ENCODE measurements at regions not wholly inside any gene's neighbourhood (a gene's known extent, or its start where the extent isn't known, plus 50 kb on each side); places are given as distances from the start of the nearest gene placed in this dataset.

DNA sequence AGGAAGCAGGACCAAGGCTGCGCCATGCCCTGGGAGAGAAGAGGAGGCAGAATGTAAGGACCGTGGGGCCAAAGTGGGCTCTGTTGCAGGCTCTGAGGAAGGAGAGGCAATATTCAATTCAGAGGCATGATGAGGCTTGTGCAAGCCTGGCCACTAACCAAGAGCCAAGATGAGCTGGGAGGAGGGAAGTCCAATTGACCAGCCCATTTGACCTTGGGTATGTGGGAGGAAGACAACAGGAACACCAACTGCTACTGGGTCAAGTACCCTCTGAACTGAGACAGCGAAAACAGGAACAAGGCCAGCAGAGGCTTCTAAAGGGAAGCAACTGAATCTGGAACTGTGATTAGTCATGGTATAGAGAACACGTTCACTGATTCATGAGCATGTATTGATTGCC lies 779.6 kb downstream of the MAFB start:
- no peak for TF ChIP-seq CTCF (conservative IDR thresholded peaks at IDR 0.05; ENCODE audit: low read length)
- no peak for TF ChIP-seq EZH2phosphoT487 (IDR thresholded peaks at IDR 0.05; ENCODE audit: borderline replicate concordance)
- no peaks in the 10 kb centered on the region for H3K9me2 ChIP-seq (replicated peaks; ENCODE audit: low read depth, low read length)
- no peak overlapping the region for H3K9ac ChIP-seq (ENCODE audit: low read depth, low read length, poor library complexity, severe bottlenecking)
- H3K79me2 ChIP-seq (ENCODE audit: insufficient read depth, low read length): no peaks in the 10 kb centered on the region
- no peaks in the 10 kb centered on the region for H3K9me3 ChIP-seq (ENCODE audit: insufficient read depth, low read depth, low read length)
- no peaks in the 10 kb centered on the region for H3K4me1 ChIP-seq (ENCODE audit: insufficient read depth, low read length, poor library complexity, severe bottlenecking)
- H3F3A ChIP-seq (ENCODE audit: low read depth): no peaks in the 10 kb centered on the region
- no peak overlapping the region for H3K4me2 ChIP-seq (ENCODE audit: low read depth, low read length, poor library complexity, severe bottlenecking)
- H4K20me1 ChIP-seq (ENCODE audit: insufficient read depth, low read length, poor library complexity, severe bottlenecking): no peaks in the 10 kb centered on the region
- H3K36me3 ChIP-seq (ENCODE audit: insufficient read depth, low read length): no peaks in the 10 kb centered on the region
- H3K27me3 ChIP-seq (ENCODE audit: insufficient read depth, low read length, poor library complexity, severe bottlenecking): peaks cover 4% of the 10 kb centered on the region
- no peak overlapping the region for H3K4me3 ChIP-seq (ENCODE audit: low read length, poor library complexity, severe bottlenecking)
- no peak overlapping the region for H2AFZ ChIP-seq (ENCODE audit: low read length)

DNA sequence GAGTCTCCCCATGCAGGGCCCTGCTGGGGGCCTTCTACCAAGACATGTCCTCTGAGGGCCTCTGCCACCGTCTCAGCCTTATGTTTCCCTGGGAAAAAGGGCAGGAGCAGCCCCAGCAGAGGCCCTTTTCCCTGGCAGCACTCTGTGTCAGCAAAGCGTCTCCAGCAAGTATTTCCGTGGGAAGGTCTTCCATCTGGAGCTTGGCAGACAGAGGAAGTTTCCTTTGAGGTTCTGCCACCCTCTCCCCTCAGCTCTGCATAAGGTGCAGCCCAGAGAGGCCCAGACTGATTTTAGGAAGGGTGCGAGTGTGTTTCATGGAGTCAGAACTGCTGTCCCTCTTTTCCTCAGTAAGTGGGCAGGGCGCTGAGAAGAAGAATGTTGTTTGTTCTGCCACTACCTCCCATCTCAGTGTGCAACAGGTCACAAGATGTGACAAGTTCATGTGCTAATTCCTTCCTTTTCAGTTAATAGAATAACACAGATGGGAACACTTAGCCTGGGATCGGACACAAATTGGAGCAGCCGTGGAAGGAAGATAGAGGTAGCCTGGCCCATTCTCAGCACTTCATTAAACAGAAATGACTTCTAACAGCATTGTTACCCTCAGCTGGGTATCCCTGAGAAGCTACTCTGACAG lies 784.4 kb downstream of the MAFB start:
- Histone ChIP-seq H3K79me2 (ENCODE audit: insufficient read depth, low read length) (no peaks in the 10 kb centered on the region), H3K9me2 (replicated peaks; ENCODE audit: low read depth, low read length) (no peaks in the 10 kb centered on the region), H4K20me1 (ENCODE audit: insufficient read depth, low read length, poor library complexity, severe bottlenecking) (no peaks in the 10 kb centered on the region), H2AFZ (ENCODE audit: low read length) (no peak overlapping the region), H3K4me1 (ENCODE audit: insufficient read depth, low read length, poor library complexity, severe bottlenecking) (no peaks in the 10 kb centered on the region), H3K9me3 (ENCODE audit: insufficient read depth, low read depth, low read length) (no peaks in the 10 kb centered on the region), H3K9ac (ENCODE audit: low read depth, low read length, poor library complexity, severe bottlenecking) (no peak overlapping the region), H3K4me2 (ENCODE audit: low read depth, low read length, poor library complexity, severe bottlenecking) (no peak overlapping the region), H3K27me3 (ENCODE audit: insufficient read depth, low read length, poor library complexity, severe bottlenecking) (peaks cover 4% of the 10 kb centered on the region), H3K4me3 (ENCODE audit: low read length, poor library complexity, severe bottlenecking) (no peak overlapping the region), H3K36me3 (ENCODE audit: insufficient read depth, low read length) (no peaks in the 10 kb centered on the region), H3F3A (ENCODE audit: low read depth) (no peaks in the 10 kb centered on the region)
- TF ChIP-seq EZH2phosphoT487 (IDR thresholded peaks at IDR 0.05; ENCODE audit: borderline replicate concordance) (no peak), CTCF (conservative IDR thresholded peaks at IDR 0.05; ENCODE audit: low read length) (no peak)

DNA sequence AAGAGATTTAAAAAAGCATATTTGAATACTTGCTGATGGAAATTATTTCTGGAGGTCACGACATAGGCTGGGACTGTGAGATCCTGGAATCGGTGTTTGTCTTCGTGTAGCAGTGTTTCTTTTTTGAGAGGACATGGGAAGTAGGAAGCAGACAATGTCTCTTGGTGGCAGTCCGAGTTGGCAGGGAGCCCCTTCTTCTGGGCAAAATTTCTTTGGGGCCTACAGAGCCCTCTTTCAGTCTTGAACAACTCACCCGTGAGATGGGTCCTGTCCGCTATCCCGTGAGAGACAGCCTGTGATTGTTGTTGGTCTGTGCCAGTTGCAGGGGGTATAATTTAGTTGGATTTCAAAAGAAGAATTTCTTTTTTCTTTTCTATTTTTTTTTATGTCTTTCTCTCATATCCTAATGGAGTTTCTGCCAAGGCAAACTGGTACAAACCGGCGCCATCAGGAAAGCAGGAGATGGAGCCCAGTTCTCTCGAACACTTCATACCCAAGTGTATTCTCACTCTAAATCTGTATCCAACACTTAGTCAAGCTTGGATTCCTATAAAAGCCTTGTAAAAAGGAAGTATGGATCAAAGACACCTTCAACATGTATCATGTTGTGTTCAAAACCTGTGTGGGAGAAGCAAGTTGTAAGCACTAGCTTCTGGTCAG lies 785.1 kb downstream of the MAFB start:
- H3K9me3 ChIP-seq (ENCODE audit: insufficient read depth, low read depth, low read length): no peaks in the 10 kb centered on the region
- H3K4me1 ChIP-seq (ENCODE audit: insufficient read depth, low read length, poor library complexity, severe bottlenecking): no peaks in the 10 kb centered on the region
- TF ChIP-seq EZH2phosphoT487 (IDR thresholded peaks at IDR 0.05; ENCODE audit: borderline replicate concordance) (no peak), CTCF (conservative IDR thresholded peaks at IDR 0.05; ENCODE audit: low read length) (no peak)
- no peak overlapping the region for H3K4me2 ChIP-seq (ENCODE audit: low read depth, low read length, poor library complexity, severe bottlenecking)
- no peak overlapping the region for H2AFZ ChIP-seq (ENCODE audit: low read length)
- H4K20me1 ChIP-seq (ENCODE audit: insufficient read depth, low read length, poor library complexity, severe bottlenecking): no peaks in the 10 kb centered on the region
- no peak overlapping the region for H3K9ac ChIP-seq (ENCODE audit: low read depth, low read length, poor library complexity, severe bottlenecking)
- no peaks in the 10 kb centered on the region for H3F3A ChIP-seq (ENCODE audit: low read depth)
- no peak overlapping the region for H3K4me3 ChIP-seq (ENCODE audit: low read length, poor library complexity, severe bottlenecking)
- H3K27me3 ChIP-seq (ENCODE audit: insufficient read depth, low read length, poor library complexity, severe bottlenecking): peaks cover 4% of the 10 kb centered on the region
- no peaks in the 10 kb centered on the region for H3K79me2 ChIP-seq (ENCODE audit: insufficient read depth, low read length)
- no peaks in the 10 kb centered on the region for H3K36me3 ChIP-seq (ENCODE audit: insufficient read depth, low read length)
- no peaks in the 10 kb centered on the region for H3K9me2 ChIP-seq (replicated peaks; ENCODE audit: low read depth, low read length)
